ENCODE measurements at regions not wholly inside any gene's neighbourhood (a gene's known extent, or its start where the extent isn't known, plus 50 kb on each side); places are given as distances from the start of the nearest gene placed in this dataset.

DNA sequence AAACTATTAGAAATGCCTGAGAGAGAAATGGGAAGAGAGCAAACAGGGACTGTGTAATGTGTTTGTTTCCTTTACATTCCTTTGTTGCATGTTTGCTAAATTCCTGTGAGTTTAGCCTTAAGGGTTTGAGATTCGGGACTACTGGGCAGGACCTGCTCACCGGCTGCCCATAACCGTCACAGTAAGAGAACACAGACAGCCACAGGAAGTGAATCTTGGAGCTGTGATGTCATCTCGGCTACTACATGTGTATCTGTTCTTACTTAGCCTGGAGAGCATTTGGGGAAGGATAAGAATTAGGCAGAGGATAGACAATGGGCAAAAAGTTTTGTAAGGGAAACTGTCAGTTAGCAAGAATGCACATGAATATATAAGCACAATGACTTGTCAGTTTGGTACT, 485.1 kb upstream of the KLF6 start:
- TF ChIP-seq POLR2AphosphoS5 (IDR thresholded peaks at IDR 0.05; ENCODE audit: low read depth, low read length) (no peak), TAF1 (IDR thresholded peaks at IDR 0.05; ENCODE audit: borderline replicate concordance, low read depth, low read length) (no peak)

Data from GM12892 (cell line).